Heart right ventricle (tissue), 16 donors: ENCODE measurements at regions not wholly inside any gene's neighbourhood (a gene's known extent, or its start where the extent isn't known, plus 50 kb on each side); places are given as distances from the start of the nearest gene placed in this dataset.

Experiments used
- ATAC-seq, 8 donors: fragments of 200-7000 bp; cut with Tn5 transposase; one replicate each; pipeline ENCODE4 v1.9.1; 2020; ENCODE audit warnings: mild to moderate bottlenecking in 8 of 8, moderate library complexity in 8 of 8, moderate number of reproducible peaks in 1 of 8
- DNase-seq, 2 donors: peaks; one replicate each; pipeline ENCODE4 v3.0.0-alpha.2; 2020
- H3K27ac ChIP-seq, 10 donors: fragments of 200-600 bp; sonication (generic) in 2 of 10; one replicate each; pipeline versions ENCODE4 v1.5.0 to v1.8.0; 2020 to 2022; ENCODE audit warnings: mild to moderate bottlenecking in 3 of 10
- H3K27me3 ChIP-seq, 7 donors: fragments of 200-600 bp; one replicate each; pipeline ENCODE4 v1.8.0; 2021 to 2022; ENCODE audit warnings: mild to moderate bottlenecking in 2 of 7
- H3K36me3 ChIP-seq, 9 donors: fragments of 200-600 bp; sonication (generic) in 1 of 9; one replicate each; pipeline versions ENCODE4 v1.5.0 to v1.8.0; 2020 to 2022; ENCODE audit warnings: mild to moderate bottlenecking in 2 of 9
- H3K4me1 ChIP-seq, 9 donors: fragments of 200-600 bp; sonication (generic) in 1 of 9; one replicate each; pipeline versions ENCODE4 v1.5.0 to v1.8.0; 2020 to 2022; ENCODE audit warnings: mild to moderate bottlenecking in 4 of 9
- H3K4me3 ChIP-seq, 10 donors: fragments of 200-600 bp; sonication (generic) in 2 of 10; one replicate each; pipeline versions ENCODE4 v1.5.0 to v1.8.0; 2020 to 2022; ENCODE audit warnings: mild to moderate bottlenecking in 7 of 10, moderate library complexity in 2 of 10
- H3K9me3 ChIP-seq, 11 donors: fragments of 200-600 bp in 10 of 11; sonication (generic) in 2 of 11; one replicate each; pipeline versions ENCODE4 v1.5.0 to v1.8.0; 2013 to 2022; ENCODE audit warnings: mild to moderate bottlenecking in 2 of 11, control low read depth in 1 of 11, moderate library complexity in 1 of 11
- CTCF ChIP-seq, 9 donors: fragments of 200-600 bp; sonication (generic) in 2 of 9; IDR thresholded peaks; one replicate each; pipeline versions ENCODE4 v1.5.0 to v1.8.0; 2021 to 2022; ENCODE audit warnings: antibody characterized with exemption in 9 of 9, mild to moderate bottlenecking in 5 of 9, moderate library complexity in 1 of 9
- WGBS, 2 donors: extraction: QIAGEN DNeasy Blood & Tissue Kit; methylation state at CpG; one replicate each; pipeline ENCODE4 v1.1.7; 2013; ENCODE audit warnings: inconsistent platforms in 1 of 2; 5-methylcytosine and 5-hydroxymethylcytosine counted together
- intact Hi-C, 10 donors: fragments of 100-400 bp; cut with DNase I; formaldehyde crosslinking; loops; one replicate each; pipeline versions ENCODE4 v1.11.1 to v1.14.2; 2022
- donor health status: Arrhythmogenic right ventricular cardiomyopathy.
- donor health status: ischemic (EF 13 %, LVEDD 7.1; RV severe dilation, severe dysfunction).
- donor health status: healthy with polysubstance abuse.
- donor health status: DM: no; HTN: yes; CAD: no.
- donor health status: DM: no; HTN: no; CAD: no.
- donor health status: ischemic (EF 25% LVEDD 6.9; RV normal size, moderate dysfunction).
- donor health status: ischemic (EF 25% LVEDD 5.7; RV mildly dilated, moderate dysfunction).
- donor health status: healthy.
- donor health status: DM: yes; HTN: yes; CAD: no.
- donor health status: Ischemic cardiomyopathy.
- donor health status: ischemic (EF 35%, LVEDD 5.7; RV mildly dilated, moderate dysfunction).
- donor health status: nonischemic (EF 11% LVEDD 7.7; RV severe dilation, severe dysfunction).
- donor health status: DM: yes; HTN: yes; CAD: no.
- donor health status: PGD.
- donor health status: ischemic (EF 29% LVEDD 5.4; RV normal size, mild dysfunction).
- donor health status: nonischemic (EF 23%, LVEDD 6.1; RV moderate dilation, normal function).

DNA sequence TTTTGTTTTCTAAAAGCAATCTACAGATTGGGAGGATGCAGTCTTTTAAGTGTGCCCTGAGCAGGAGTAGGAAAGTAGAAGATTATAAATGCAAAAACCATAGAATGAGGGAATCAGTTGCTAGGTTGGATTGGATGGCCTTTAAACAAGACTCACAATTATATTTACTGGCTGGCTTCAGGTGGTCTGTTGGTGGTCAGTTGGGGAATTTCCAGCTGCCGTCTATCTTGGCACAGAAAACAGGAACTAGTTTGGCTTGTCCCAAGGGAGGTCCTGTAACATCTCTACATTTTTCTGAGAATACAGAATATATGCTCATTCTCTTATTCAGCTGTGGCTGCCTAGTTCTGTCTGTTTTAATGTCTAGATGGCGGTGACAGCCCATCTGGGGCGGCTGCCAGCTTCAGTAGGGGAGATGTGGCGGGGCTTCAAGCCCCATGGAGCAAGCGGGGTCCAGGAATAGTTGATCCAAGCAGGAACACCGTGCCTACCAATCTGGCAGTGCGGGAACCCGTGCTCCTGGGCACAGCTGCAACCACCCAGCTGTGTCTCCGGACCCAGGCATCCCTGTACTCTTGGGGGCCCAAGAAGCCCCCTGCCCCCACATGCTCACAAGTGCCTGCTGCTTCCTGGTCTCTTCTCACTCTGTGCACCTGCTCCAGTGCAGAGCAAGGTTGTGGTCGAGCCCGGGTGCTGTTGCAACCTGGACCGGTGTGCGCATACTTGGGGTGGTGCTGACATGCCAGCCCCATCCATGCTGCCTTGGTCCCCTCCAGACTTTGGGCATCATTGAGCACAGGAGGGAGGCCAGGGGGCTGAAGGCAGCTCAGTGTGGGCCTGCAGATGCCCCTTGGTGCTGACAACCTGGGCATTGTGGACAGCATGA, 1182.6 kb downstream of the AMY1C start:
- Histone ChIP-seq H3K27ac (no peak overlapping the region), H3K4me3 (no peak overlapping the region), H3K27me3 (no peaks in the 10 kb centered on the region), H3K4me1 (no peaks in the 10 kb centered on the region), H3K36me3 (no peaks in the 10 kb centered on the region), H3K9me3 (peaks cover 0 to 43% (median 0%) of the 10 kb centered on the region in 11 donors)
- no peak for DNase-seq
- WGBS, 2 donors, result 74 to 78% methylated on average over 13 of the region's 13 CpGs
- ATAC-seq, result no peak
- intact Hi-C loops, result no loop called here
- no peak for TF ChIP-seq CTCF (IDR thresholded peaks at IDR 0.05)

- peaks cover 0 to 43% (median 0%) of the 10 kb centered on the region in 11 donors for H3K9me3 ChIP-seq
- no peak for ATAC-seq
- WGBS, 2 donors, result 79 to 82% methylated on average over 14 of the region's 14 CpGs
Observed at GRCh38 chr1:104932949-104933679, 1183.4 kb downstream of the AMY1C start.

DNA sequence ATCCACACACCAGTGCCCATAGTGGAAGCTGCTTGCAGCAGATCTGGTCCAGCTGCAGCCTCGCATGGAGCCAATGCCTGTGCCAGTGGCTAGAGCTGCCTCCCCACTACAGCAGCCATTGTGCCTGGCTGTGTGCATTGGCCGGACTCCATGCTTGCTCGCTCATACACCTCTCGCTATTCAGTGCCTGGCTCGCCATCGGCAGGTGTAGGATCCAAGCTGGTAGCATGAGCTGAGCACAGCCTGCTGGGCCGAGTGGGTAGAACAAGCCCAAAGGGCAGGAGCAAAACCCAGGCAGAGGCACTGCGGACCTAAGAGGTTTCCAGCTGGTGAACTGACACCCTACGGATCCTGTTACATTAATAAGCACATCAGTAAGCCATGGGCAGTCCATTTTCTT, 1184.1 kb downstream of the AMY1C start:
- intact Hi-C loops, result no loop called here
- no peak for TF ChIP-seq CTCF (IDR thresholded peaks at IDR 0.05)
- no peak for DNase-seq
- no peak overlapping the region for H3K27ac ChIP-seq
- H3K4me3 ChIP-seq, result no peak overlapping the region
- no peaks in the 10 kb centered on the region for H3K27me3 ChIP-seq
- peaks cover 0 to 40% (median 0%) of the 10 kb centered on the region in 11 donors for H3K9me3 ChIP-seq
- H3K4me1 ChIP-seq, result no peaks in the 10 kb centered on the region
- WGBS, 2 donors, result 84 to 86% methylated on average over 9 of the region's 9 CpGs
- no peak for ATAC-seq
- no peaks in the 10 kb centered on the region for H3K36me3 ChIP-seq

More at GRCh38 chr1:104932949-104933679, 1183.4 kb downstream of the AMY1C start:
- Histone ChIP-seq H3K4me3 (no peak overlapping the region), H3K36me3 (no peaks in the 10 kb centered on the region), H3K27me3 (no peaks in the 10 kb centered on the region), H3K4me1 (no peaks in the 10 kb centered on the region), H3K27ac (no peak overlapping the region)
- intact Hi-C loops, result no loop called here
- no peak for TF ChIP-seq CTCF (IDR thresholded peaks at IDR 0.05)
- DNase-seq, result no peak

- H3K4me1 ChIP-seq, result no peaks in the 10 kb centered on the region
- H3K9me3 ChIP-seq, result peaks cover 0 to 28% (median 0%) of the 10 kb centered on the region in 11 donors
- intact Hi-C loops, result no loop called here
- no peaks in the 10 kb centered on the region for H3K27me3 ChIP-seq
- no peak for DNase-seq
- no peak for ATAC-seq
- H3K4me3 ChIP-seq, result no peak overlapping the region
- 47 to 62% methylated on average over 2 of the region's 2 CpGs for WGBS, 2 donors
- no peaks in the 10 kb centered on the region for H3K36me3 ChIP-seq
- H3K27ac ChIP-seq, result no peak overlapping the region
- no peak for TF ChIP-seq CTCF (IDR thresholded peaks at IDR 0.05)
Observed at GRCh38 chr1:104945406-104945805, 1195.7 kb downstream of the AMY1C start.
